IMR-90 (cell line): ENCODE measurements at regions not wholly inside any gene's neighbourhood (a gene's known extent, or its start where the extent isn't known, plus 50 kb on each side); places are given as distances from the start of the nearest gene placed in this dataset.

Experiments
- ATAC-seq: fragments of 200-7000 bp; cut with Tn5 transposase; 2 replicates; pipeline ENCODE4 v1.9.1; 2020; ENCODE audit warnings: low read depth, mild to moderate bottlenecking, moderate library complexity
- BruUV-seq: library from RNA; stranded (reverse); fragments of 400-500 nt; replicated peaks from 2 replicates; lab custom pipeline; 2021; lab: Mats Ljungman, UMichigan
- CTCF ChIA-PET: fragments of 300-600 bp; formaldehyde crosslinking; extraction: SDS; loops from one replicate; lab custom pipeline; 2021; ENCODE audit warnings: antibody characterized with exemption; lab: Yijun Ruan, JAX
- POLR2A ChIA-PET: fragments of 300-600 bp; sonication (Branson Sonifier 250); formaldehyde crosslinking; loops from one replicate; lab custom pipeline; 2022; ENCODE audit warnings: antibody characterized with exemption; ENCODE audit not compliant: unreplicated experiment; lab: Charles Lee
- DNase-seq: peaks from one replicate; pipeline ENCODE4 v3.0.0; 2013
- H2AFZ ChIP-seq: replicated peaks from 2 replicates; pipeline ENCODE3; 2013; ENCODE audit warnings: low read length, mild to moderate bottlenecking; ENCODE audit not compliant: poor library complexity
- H2AK5ac ChIP-seq: 2 replicates; pipeline ENCODE4 v1.6.1; 2013; ENCODE audit warnings: low read depth, low read length, inconsistent platforms
- H2AK9ac ChIP-seq: replicated peaks from 2 replicates; pipeline ENCODE3; 2013; ENCODE audit warnings: mild to moderate bottlenecking, low read depth, low read length, moderate library complexity; ENCODE audit not compliant: poor library complexity
- H2BK120ac ChIP-seq: 2 replicates; pipeline ENCODE4 v1.6.1; 2013; ENCODE audit warnings: low read depth, low read length, inconsistent platforms
- H2BK15ac ChIP-seq: 3 replicates; pipeline ENCODE4 v1.6.1; 2013; ENCODE audit warnings: low read depth, low read length, inconsistent platforms
- H2BK20ac ChIP-seq: 2 replicates; pipeline ENCODE4 v1.6.1; 2013; ENCODE audit warnings: low read depth, mild to moderate bottlenecking, inconsistent platforms, low read length, moderate library complexity
- H2BK5ac ChIP-seq: 2 replicates; pipeline ENCODE4 v1.6.1; 2013; ENCODE audit warnings: mild to moderate bottlenecking, low read depth, low read length, inconsistent platforms; ENCODE audit not compliant: poor library complexity, severe bottlenecking
- H3K14ac ChIP-seq: replicated peaks from 2 replicates; pipeline ENCODE4 v1.6.1; 2013; ENCODE audit warnings: low read depth, low read length, inconsistent platforms
- H3K18ac ChIP-seq: 2 replicates; pipeline ENCODE4 v1.6.1; 2013; ENCODE audit warnings: low read depth, low read length, control low read depth
- H3K23ac ChIP-seq: 2 replicates; pipeline ENCODE4 v1.6.1; 2013; ENCODE audit warnings: low read depth, low read length, inconsistent platforms
- H3K27ac ChIP-seq: 2 replicates; pipeline ENCODE4 v1.5.1; 2013; ENCODE audit warnings: mild to moderate bottlenecking, control low read depth, low read length; ENCODE audit not compliant: insufficient read depth
- H3K27me3 ChIP-seq: 2 replicates; pipeline ENCODE4 v1.6.1; 2013; ENCODE audit warnings: low read length; ENCODE audit not compliant: control insufficient read depth, insufficient read depth
- H3K36me3 ChIP-seq: 2 replicates; pipeline ENCODE4 v1.6.1; 2013; ENCODE audit warnings: low read length, mixed read lengths; ENCODE audit not compliant: control insufficient read depth, insufficient read depth
- H3K4ac ChIP-seq: 2 replicates; pipeline ENCODE4 v1.6.1; 2013; ENCODE audit warnings: low read depth, low read length, inconsistent platforms
- H3K4me1 ChIP-seq: 2 replicates; pipeline ENCODE4 v1.6.1; 2013; ENCODE audit warnings: low read length, mixed read lengths; ENCODE audit not compliant: control insufficient read depth, insufficient read depth
- H3K4me2 ChIP-seq: 2 replicates; pipeline ENCODE4 v1.6.1; 2013; ENCODE audit warnings: low read depth, mild to moderate bottlenecking, control low read depth, low read length, moderate library complexity
- H3K4me3 ChIP-seq: 2 replicates; pipeline ENCODE4 v1.5.1; 2013; ENCODE audit warnings: low read depth, mild to moderate bottlenecking, control low read depth, low read length, moderate library complexity; ENCODE audit not compliant: insufficient read depth
- H3K56ac ChIP-seq: 2 replicates; pipeline ENCODE4 v1.6.1; 2013; ENCODE audit warnings: low read length, inconsistent platforms; ENCODE audit not compliant: insufficient read depth; ENCODE audit errors: extremely low read depth
- H3K79me1 ChIP-seq, 2 experiments: 2 replicates each; pipeline ENCODE4 v1.6.1; 2013; ENCODE audit warnings: low read length in 2 of 2, inconsistent platforms in 1 of 2, low read depth in 1 of 2
- H3K9ac ChIP-seq: 2 replicates; pipeline ENCODE4 v1.6.1; 2013; ENCODE audit warnings: low read depth, low read length, control low read depth
- H3K9me1 ChIP-seq: 2 replicates; pipeline ENCODE4 v1.6.1; 2013; ENCODE audit warnings: low read length, inconsistent platforms; ENCODE audit not compliant: insufficient read depth
- H3K9me3 ChIP-seq: 2 replicates; pipeline ENCODE4 v1.6.1; 2013; ENCODE audit warnings: low read length; ENCODE audit not compliant: control insufficient read depth, insufficient read depth
- H4K20me1 ChIP-seq: 2 replicates; pipeline ENCODE4 v1.6.1; 2013; ENCODE audit warnings: low read length, inconsistent platforms; ENCODE audit not compliant: insufficient read depth
- H4K5ac ChIP-seq: 2 replicates; pipeline ENCODE4 v1.6.1; 2013; ENCODE audit warnings: mild to moderate bottlenecking, low read depth, low read length, control low read depth
- H4K8ac ChIP-seq, 2 experiments: 2 replicates each; pipeline ENCODE4 v1.6.1; 2013; ENCODE audit warnings: low read depth in 2 of 2, low read length in 2 of 2, control low read depth in 1 of 2, inconsistent platforms in 1 of 2
- H4K91ac ChIP-seq: 2 replicates; pipeline ENCODE4 v1.6.1; 2013; ENCODE audit warnings: low read depth, low read length, inconsistent platforms; ENCODE audit not compliant: insufficient read depth
- CHD1 ChIP-seq: IDR thresholded peaks from 2 replicates; pipeline ENCODE4 v1.6.1; 2012; ENCODE audit warnings: low read depth, low read length, improper control_type of control experiment
- FOS ChIP-seq: fragments of 150-350 bp; IDR thresholded peaks from 2 replicates; pipeline ENCODE4 v1.6.1; 2016; ENCODE audit warnings: low read depth, low read length
- MAZ ChIP-seq: IDR thresholded peaks from 2 replicates; pipeline ENCODE4 v1.6.1; 2012; ENCODE audit warnings: low read depth, mild to moderate bottlenecking, low read length, improper control_type of control experiment, moderate library complexity, borderline replicate concordance
- NFE2L2 ChIP-seq: fragments of 150-350 bp; IDR thresholded peaks from 2 replicates; pipeline ENCODE4 v1.6.1; 2016; ENCODE audit warnings: low read depth, mild to moderate bottlenecking, low read length
- RCOR1 ChIP-seq: IDR thresholded peaks from 2 replicates; pipeline ENCODE4 v1.6.1; 2012; ENCODE audit warnings: mild to moderate bottlenecking, low read length, improper control_type of control experiment; ENCODE audit not compliant: insufficient replicate concordance
- USF2 ChIP-seq: fragments of 150-350 bp; IDR thresholded peaks from 2 replicates; pipeline ENCODE4 v1.6.1; 2017; ENCODE audit warnings: mild to moderate bottlenecking, antibody characterized with exemption, low read length, low read depth
- whole genome bisulfite sequencing, 2 experiments: methylation state at CpG; one replicate each; pipeline versions ENCODE4 v1.1.5 to v1.1.7; 2013; ENCODE audit warnings: missing lambda C conversion rate in 2 of 2; ENCODE audit not compliant: insufficient read length in 1 of 2; ENCODE audit errors: extremely low coverage in 2 of 2; 5-methylcytosine and 5-hydroxymethylcytosine counted together
- dilution Hi-C: fragments of 300-500 bp; cut with HindIII; formaldehyde crosslinking; loops from one replicate; pipeline ENCODE4 v1.14.3; 2018; ENCODE audit warnings: low sequenced_read_pairs; ENCODE audit not compliant: unreplicated experiment
- in situ Hi-C: fragments of 300-500 bp; cut with MboI; formaldehyde crosslinking; loops from 3 replicates; pipeline ENCODE4 v1.14.3; 2019; ENCODE audit warnings: low sequenced_read_pairs, inconsistent platforms, mixed read lengths
- intact Hi-C: fragments of 100-400 bp; cut with micrococcal nuclease; formaldehyde crosslinking; loops from 2 replicates; pipeline ENCODE4 v1.10.0; 2022

DNA sequence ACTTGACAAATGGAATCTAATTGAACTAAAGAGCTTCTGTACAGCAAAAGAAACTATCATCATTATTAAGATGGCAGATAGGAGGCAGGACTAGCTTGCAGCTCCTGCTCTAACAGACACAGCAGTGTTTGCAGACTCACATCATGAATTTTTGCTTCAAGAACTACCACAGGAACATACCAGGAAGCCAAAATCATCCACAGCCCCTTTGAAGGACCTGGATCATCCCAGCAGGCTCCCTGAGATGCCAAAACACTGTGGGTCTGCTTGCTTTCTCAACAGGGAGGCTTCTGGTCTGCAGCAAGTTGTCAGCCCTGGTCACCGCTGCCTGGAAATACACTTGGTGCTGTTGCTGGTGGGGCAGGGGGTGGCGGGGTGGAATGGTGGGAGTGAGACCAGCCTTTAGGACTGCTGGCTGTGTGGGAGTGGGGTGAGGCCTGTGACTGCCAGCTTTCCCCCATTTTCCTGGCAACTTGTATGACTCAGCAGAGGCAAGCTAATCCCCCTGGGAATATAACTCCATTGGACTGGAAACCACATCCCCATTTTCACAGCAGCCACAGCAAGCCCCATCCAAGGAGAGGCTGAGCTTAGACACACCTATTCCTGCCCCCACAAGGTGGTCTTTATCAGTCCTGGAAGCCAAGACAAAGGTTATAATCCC, 533.8 kb upstream of the CYLC2 start:
- CTCF ChIA-PET: no interaction called here
- no peak overlapping the region for H2BK15ac ChIP-seq
- in situ Hi-C loops (no loop called here), dilution Hi-C loops (no loop called here), intact Hi-C loops (no loop called here)
- no TSS peak for BruUV-seq
- H4K5ac ChIP-seq: no peak overlapping the region
- no peak overlapping the region for H4K91ac ChIP-seq
- no peak overlapping the region for H3K27ac ChIP-seq
- H3K4me2 ChIP-seq: no peak overlapping the region
- H3K9me1 ChIP-seq: no peaks in the 10 kb centered on the region
- no peaks in the 10 kb centered on the region for H3K27me3 ChIP-seq
- H2AK5ac ChIP-seq: no peak overlapping the region
- DNase-seq: no peak
- H3K23ac ChIP-seq: no peak overlapping the region
- no peak overlapping the region for H3K18ac ChIP-seq
- no peak overlapping the region for H3K14ac ChIP-seq
- no peak overlapping the region for H3K56ac ChIP-seq
- no peak overlapping the region for H2BK20ac ChIP-seq
- H2BK5ac ChIP-seq: no peak overlapping the region
- no peak overlapping the region for H2AFZ ChIP-seq
- H3K9ac ChIP-seq: no peak overlapping the region
- no peak overlapping the region for H2AK9ac ChIP-seq
- H3K4me3 ChIP-seq: no peak overlapping the region
- WGBS, 2 experiments: no CpG with 5 or more reads among the region's 2 CpGs
- POLR2A ChIA-PET: no interaction called here
- H3K79me1 ChIP-seq: no peaks in the 10 kb centered on the region
- no peak overlapping the region for H4K8ac ChIP-seq
- ATAC-seq: no peak
- peaks cover 8% of the 10 kb centered on the region; the same call in 1 of the 2 replicates for H3K9me3 ChIP-seq
- TF ChIP-seq FOS (no peak), MAZ (no peak), CHD1 (no peak), NFE2L2 (no peak), RCOR1 (no peak), USF2 (no peak)
- no peaks in the 10 kb centered on the region for H3K36me3 ChIP-seq
- no peak overlapping the region for H2BK120ac ChIP-seq
- no peaks in the 10 kb centered on the region for H4K20me1 ChIP-seq
- no peak overlapping the region for H3K4ac ChIP-seq
- H3K4me1 ChIP-seq: no peaks in the 10 kb centered on the region
